Stimulated activated CD8-positive, alpha-beta memory T cell treated with anti-CD3 and anti-CD28 coated beads, Interleukin-15, amount 100 ng/mL, for 48 hours (primary cell): ENCODE measurements at regions not wholly inside any gene's neighbourhood (a gene's known extent, or its start where the extent isn't known, plus 50 kb on each side); places are given as distances from the start of the nearest gene placed in this dataset.

ENCODE experiments used
- DNase-seq, 2 donors: peaks; one replicate each; pipeline ENCODE4 v3.0.0-alpha.2; 2020; ENCODE audit warnings: low read depth in 2 of 2

- DNase-seq: no peak
Observed at GRCh38 chr4:82031376-82031927, 342.3 kb downstream of the HNRNPD start.

GRCh38 chr4:82017680-82018079, 356.1 kb downstream of the HNRNPD start:
- no peak for DNase-seq

GRCh38 chr4:82005158-82005557, 368.6 kb downstream of the HNRNPD start:
- no peak for DNase-seq

GRCh38 chr4:81997313-81997712, 376.5 kb downstream of the HNRNPD start:
- DNase-seq: no peak

- no peak for DNase-seq
Observed at GRCh38 chr4:81990898-81991297, 382.9 kb downstream of the HNRNPD start.

- DNase-seq: no peak
Observed at GRCh38 chr4:81990211-81990610, 383.6 kb downstream of the HNRNPD start.

GRCh38 chr4:81989202-81989601, 384.6 kb downstream of the HNRNPD start:
- DNase-seq: no peak

- DNase-seq: no peak
Observed at GRCh38 chr4:81988178-81988577, 385.6 kb downstream of the HNRNPD start.

- no peak for DNase-seq
Observed at GRCh38 chr4:81984746-81985145, 389.0 kb downstream of the HNRNPD start.

GRCh38 chr4:81982846-81983540, 390.8 kb downstream of the HNRNPD start:
- DNase-seq: no peak

- no peak for DNase-seq
Observed at GRCh38 chr4:81981218-81981617, 392.6 kb downstream of the HNRNPD start.

GRCh38 chr4:81974523-81974922, 399.3 kb downstream of the HNRNPD start:
- no peak for DNase-seq

GRCh38 chr4:81971637-81972381, 402.0 kb downstream of the HNRNPD start:
- DNase-seq: no peak

GRCh38 chr4:81971061-81971460, 402.7 kb downstream of the HNRNPD start:
- DNase-seq: no peak

GRCh38 chr4:81970454-81970853, 403.3 kb downstream of the HNRNPD start:
- no peak for DNase-seq

GRCh38 chr4:81966676-81967075, 407.1 kb downstream of the HNRNPD start:
- DNase-seq: no peak

- DNase-seq: no peak
Observed at GRCh38 chr4:81965911-81966310, 407.9 kb downstream of the HNRNPD start.

GRCh38 chr4:81965454-81965853, 408.3 kb downstream of the HNRNPD start:
- no peak for DNase-seq

- DNase-seq: no peak
Observed at GRCh38 chr4:81963763-81964020, 410.1 kb downstream of the HNRNPD start.

GRCh38 chr4:81963015-81963762, 410.6 kb downstream of the HNRNPD start:
- no peak for DNase-seq

GRCh38 chr4:81960961-81961360, 412.8 kb downstream of the HNRNPD start:
- no peak for DNase-seq

- DNase-seq: no peak
Observed at GRCh38 chr4:81954271-81954670, 419.5 kb downstream of the HNRNPD start.
